GM21515 (cell line): ENCODE measurements at regions not wholly inside any gene's neighbourhood (a gene's known extent, or its start where the extent isn't known, plus 50 kb on each side); places are given as distances from the start of the nearest gene placed in this dataset.
"Not testable (repeated sequence)": the region's sequence is repeated elsewhere in the genome, so short reads cannot be mapped to it uniquely, and the experiment has no call there.

Experiments
- ATAC-seq: cut with Tn5 transposase; IDR thresholded peaks from one replicate; pipeline ENCODE4 v1.9.1; 2021; ENCODE audit not compliant: unreplicated experiment

DNA sequence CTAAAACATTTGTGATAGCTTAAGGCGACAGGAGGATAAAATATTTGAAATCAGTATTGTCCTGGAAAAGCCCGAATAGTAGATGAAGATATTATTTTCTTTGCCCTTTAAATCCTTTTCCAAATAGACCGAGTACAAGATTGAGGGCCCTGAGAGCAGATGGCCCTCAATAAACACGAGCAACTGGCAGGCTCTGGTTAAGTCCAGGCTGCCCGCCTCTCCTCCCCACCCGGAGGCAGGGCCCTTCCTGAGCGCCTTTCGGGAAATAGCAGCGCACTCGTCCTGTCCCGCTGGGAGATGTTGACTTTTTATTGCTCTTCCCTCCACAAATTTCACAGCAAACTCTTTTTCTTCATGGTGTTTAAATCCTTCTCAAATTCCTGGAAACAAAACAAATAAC is 50.8 kb upstream of the MAX start:
- ATAC-seq: no peak

DNA sequence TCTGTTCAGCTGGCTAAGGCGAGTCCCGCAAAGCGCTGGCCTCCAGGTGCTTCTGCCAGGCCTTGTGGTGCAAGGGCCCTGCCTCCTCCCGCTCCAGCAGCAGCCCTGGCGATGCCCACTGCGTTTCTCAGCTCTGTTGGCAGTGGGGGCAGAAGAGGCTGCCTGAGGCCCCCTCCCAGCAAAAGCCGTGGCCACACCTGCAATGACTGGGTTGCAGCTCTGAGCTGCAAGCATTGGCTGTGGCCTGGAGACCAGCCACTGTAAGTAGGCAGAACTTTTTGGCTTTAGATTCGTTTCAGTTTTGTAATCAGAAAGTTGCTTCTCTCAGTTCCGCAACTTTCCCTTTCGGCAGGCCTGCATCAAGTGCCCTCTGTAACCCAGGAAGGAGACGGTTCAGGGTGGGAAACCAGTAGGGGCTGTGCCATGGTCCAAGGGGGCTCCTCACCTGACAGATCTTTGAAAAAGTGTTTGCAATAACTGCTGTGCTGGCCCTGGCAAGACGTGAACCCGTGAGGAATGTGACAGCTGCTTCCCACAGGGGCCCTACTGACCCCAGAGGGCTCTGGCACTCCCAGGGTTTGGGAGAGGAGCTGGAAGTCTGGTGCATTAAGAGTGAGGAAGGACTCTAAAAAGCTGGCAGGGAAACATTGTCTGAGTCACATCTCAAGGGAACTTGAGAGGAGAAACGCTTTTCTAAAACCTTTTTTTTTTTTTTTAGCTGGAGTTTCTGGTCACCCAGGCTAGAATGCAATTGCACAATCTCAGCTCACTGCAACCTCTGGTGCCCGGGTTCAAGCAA is 54.5 kb upstream of the MAX start:
- peak; percentile 69 for ATAC-seq

DNA sequence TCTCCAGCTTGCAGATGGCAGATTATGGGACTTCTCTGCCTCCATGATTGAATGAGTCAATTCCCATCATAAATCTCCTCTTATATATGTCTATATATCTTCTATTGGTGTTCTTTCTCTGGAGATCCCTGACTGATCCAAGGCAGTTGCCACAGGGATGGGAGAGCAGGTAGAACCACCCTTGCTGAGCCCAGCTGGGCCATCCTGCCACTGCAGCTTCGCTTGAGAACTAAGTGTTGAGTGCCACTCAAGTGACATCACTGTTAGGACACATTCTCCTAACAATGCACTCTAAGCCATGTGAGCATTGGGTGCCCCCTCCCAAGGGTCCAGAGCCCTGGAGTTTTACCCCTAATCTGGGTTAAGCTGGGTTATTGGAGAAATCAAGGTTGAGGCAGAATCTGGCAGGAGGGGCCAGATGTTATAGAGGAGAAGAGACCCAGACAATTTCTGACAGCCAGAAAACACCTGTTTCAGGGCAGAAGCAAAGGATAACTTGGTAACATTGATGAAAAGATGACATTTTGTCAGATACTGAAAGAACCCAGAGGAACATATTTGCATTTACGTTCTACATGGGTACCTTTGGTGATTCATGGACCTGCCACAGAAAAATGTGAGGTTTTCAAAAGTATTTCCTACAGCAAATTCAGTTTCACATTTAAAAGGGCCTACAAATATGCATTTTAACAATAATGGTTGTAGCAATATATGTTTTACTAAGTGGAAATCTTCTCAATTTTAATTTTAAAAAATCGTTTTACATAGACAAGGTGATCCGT is 57.2 kb upstream of the MAX start:
- ATAC-seq: peak; percentile 60

DNA sequence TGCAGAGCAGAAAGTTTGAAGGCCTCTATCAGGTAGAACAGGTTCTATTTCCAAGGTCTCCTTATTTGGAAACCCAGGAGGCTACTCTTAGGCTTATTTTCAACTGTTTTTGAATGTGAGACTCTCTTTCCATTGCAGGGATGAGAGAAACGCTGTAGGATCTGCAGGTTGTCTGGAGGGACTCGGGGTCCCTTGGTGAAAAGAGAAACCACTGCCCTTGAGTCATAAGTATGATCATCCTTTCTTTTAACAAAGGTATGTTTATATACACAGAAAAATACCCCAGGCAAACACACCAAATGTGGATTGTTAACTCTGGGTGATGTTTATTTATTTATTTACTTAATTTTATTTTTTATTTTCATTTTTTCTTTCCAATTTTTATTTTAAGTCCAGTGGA is 57.8 kb upstream of the MAX start:
- ATAC-seq: no peak

DNA sequence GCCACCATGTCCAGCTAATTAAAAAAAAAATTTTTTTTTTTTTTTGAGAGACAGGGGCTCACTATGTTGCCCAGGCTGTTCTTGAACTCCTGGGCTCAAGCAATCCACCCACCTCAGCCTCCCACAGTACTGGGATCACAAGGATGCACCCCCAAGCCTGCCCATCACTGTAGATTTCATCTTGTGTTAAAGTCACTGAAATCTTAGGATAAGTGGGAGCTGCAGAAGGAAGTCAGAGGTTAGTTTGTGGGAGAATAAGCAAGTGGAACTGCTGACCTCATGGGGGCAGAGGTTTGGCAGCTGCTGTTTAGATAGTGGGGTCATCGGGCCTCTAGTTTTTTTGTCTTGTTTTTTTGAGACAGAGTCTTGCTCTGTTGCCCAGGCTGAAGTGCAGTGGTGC is 59.7 kb upstream of the MAX start:
- ATAC-seq: no peak

DNA sequence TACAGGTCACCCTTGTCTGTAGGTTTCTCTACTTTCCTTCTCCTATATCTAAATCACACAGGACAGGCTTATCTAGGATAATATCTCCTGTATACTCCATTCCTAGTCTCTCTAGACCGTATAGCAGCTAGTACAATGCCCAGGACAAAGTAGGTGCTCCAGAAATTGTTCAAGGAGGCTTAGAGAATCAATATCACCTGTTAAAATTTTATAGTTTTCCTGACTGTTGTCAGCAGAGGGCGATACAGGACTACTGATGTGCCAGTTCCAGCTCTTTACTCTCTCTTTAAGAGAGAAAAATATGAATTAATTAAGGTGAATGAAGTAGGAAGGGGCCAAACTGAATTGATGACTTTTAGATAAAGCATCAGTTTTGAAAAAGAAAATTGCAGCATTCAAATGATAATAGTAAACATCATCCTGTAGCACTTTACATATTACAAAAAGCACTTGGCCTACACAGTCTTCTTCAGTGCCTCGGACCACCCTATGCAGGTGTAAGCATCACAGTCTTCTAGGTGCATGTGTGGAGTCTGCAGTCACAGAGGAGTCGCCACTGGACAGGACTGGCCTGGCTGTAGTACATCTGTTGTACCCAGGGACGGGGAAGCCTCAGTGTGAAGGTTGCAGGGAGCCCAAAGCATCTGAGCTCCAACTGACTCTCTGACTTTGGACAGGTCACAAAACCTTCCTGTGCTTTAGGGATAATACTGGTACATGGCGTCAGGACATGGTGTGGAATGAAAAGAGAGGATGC is 61.9 kb upstream of the MAX start:
- no peak for ATAC-seq

DNA sequence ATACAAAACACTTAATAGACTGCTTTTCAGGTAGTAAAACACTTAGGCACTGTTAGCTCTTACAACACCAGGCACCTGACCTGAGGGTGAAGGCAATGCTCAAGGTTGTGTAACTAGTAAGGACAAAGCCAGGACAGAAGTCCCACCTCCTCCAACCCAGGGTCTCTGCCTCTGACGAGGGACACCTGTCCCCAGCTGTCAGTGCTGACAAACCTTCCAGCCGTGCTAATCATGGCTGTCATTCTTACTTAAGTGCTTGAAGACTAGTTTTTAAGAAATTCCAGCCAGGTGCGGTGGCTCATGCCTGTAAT is 62.5 kb upstream of the MAX start:
- no peak for ATAC-seq

DNA sequence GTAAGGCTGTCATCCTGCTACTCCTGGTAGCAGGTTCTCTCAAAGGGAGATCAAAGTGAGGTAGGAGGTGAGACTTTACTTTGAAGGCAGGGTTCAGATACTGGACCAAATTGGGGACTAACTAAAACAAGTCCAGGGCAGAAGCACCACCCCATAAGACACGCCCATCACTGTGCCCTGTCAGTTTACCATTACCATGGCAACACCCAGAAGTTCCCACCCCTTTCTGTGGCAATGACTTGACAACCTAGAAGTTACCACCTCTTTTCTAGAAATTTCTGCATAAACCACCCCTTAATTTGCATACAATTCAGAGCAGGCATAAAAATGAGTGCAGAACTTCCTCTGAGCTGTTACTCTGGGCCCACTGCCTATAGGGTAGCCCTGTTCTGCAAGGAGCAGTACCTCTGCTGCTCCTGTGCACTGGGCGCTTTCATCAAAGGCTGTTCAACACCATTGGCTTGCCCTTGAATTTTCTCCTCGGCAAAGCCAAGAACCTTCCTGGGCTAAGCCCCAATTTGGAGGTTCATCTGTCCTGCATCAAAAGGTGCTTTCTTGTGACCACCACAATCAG is 64.8 kb upstream of the MAX start:
- ATAC-seq: no peak

DNA sequence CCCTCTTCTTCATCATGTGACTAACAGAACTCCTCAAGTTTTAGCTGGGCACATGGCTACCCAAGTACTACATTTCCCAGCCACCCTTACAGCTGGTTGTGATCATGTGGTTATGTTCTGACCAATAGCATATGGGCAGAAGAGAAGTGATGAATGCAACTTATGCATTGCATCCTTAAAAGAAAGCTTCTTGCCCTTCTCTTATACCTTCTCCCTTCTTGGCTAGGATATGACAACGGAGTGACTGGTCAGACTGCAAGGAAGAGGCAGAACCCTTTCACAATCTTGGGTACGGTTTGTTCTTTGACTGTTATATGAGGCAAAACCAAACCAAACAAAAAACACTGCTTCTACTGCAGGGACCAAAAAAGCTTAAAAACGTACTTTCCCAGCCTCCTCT is 66.5 kb upstream of the MAX start:
- ATAC-seq: no peak

DNA sequence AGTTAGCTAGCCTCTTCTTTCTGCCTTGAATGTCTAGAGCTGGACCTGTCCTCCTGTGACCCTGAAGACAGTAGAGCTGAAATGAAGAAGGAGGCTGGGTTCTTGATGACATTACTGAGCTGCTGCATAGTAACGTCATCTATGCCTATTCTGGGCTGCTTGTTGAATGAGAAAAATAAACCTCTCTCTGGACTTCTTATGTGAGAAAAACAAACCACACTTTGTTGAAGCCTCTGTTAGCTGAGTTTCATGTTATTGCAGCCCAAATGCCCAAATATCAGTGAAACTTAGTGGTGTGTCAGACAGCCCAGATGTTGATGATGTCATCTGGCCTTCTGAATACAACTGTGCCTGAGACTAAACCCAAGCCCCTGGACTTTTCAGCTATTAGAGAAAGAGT is 67.0 kb upstream of the MAX start:
- peak; percentile 81 for ATAC-seq

DNA sequence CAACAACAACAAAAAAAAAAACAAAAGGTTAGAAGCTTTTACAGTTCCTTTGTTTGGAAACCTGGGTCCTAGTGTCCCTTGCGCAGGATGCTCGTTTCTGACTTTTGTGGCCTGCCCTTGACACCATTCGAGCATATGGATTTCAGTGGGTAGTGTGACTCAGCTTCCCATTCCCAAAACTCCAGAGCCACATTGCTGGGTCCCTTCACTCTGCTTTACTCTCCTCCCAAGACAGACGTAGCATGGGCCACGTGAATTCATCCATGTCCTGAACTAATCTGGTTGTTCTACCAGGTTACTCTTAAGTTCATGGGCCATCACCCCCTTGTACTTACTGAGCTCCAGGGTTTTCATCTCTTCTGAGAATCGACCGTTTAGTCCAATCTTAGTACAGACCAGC is 68.0 kb upstream of the MAX start:
- no peak for ATAC-seq

DNA sequence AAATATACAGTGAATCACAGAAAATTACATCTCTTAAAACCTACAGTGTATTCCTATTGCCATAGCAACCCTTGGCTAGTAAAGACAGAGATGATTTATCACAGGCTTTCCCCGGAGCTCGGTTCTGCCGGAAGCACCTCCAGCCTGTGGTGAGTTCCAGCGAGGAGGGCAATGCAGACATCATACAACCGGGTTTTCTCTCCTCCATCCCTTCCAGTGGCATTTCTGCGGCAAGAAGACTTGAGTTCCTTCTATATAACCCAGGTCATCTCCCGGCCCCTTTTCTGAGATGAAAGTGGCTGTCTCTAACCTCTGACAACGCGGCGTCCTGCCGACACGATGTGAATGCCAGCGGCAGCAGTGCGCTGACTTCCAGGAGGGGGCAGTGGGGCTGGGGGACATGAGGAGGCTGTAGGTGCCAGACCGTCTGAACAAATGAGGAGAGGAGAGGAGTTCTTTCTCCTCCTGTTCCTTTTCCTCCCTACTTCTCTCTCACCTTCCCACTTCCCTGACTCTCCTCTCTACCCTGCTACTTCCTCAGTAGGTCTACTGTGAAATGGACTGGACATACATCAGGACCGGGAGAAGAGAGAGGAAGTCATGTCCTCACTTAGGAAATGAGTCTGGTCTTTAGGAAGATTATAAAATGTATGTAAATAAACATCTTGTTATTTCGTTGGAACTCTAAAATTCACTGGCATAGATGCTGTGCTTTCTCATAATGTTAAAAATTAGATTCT is 68.6 kb upstream of the MAX start:
- ATAC-seq: no peak

DNA sequence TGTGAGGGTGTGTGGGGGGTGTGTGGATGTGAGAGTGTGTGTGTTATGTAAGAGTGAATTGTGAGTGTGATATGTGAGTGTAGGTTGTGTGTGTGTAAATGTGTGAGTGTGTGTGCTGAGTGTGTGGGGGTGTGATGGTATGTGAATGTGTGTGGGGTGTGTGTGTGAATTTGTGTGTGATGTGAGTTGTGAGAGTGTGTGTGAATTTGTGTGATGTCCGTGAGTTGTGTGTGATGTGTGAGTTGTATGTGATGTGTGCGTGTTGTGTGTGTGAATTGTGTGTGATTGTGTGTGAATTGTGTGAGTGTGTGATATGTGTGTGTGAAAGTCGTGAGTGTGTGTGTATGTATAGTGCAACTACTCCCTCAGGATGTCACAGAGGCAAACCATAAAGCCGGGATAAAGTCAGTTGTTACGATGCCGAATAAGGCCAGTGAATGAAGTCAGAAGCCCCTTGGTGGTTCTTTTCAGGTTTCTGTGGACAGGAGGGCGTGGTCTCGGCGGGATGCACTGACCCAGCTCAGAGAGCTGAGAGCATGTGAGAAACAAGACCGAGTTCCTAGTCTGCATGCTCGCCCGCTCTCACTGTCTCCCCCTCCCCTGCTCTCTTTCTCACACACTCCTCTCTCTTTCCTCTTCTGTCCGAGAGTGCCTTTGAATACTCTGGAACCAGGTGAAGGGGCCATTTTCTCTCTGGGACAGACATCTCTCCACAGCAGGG is 71.8 kb upstream of the MAX start:
- no peak for ATAC-seq

DNA sequence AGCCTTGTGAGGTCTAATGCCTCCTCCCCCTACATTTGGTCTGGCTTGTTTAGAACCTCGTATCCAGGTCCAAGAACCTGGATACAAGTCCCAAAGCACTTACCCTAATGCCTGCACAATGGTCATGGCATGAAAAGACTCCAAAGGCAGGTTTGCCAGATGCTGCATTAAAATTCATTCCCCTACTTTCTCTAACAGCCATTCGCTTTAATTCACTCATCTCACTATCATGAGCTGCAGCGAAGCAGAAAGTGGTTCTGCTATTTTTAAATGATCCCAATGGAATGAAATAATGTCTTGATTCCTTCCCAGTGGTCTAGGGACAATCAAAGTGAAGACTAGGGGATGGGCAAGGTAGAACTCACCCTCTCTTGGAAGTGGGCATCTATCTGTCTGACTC is 72.5 kb upstream of the MAX start:
- no peak for ATAC-seq

DNA sequence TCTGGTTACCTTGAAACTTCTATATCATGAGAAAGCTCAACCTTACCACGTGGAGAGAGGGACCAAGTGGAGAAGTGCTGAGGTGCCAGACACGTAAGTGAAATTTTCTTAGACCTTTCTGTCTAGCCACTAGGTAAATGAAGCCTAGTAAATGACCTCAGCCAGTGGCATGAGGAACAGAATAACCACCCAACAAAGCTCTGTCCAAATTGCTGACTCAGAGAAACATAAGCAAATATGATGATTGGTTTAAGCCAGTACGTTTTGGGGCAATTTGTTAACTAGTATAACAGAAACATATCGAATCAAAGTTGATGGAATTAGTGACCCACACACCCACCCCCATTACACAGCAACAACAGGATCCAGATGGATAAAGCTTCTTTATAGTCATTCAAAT is 75.2 kb upstream of the MAX start:
- no peak for ATAC-seq

DNA sequence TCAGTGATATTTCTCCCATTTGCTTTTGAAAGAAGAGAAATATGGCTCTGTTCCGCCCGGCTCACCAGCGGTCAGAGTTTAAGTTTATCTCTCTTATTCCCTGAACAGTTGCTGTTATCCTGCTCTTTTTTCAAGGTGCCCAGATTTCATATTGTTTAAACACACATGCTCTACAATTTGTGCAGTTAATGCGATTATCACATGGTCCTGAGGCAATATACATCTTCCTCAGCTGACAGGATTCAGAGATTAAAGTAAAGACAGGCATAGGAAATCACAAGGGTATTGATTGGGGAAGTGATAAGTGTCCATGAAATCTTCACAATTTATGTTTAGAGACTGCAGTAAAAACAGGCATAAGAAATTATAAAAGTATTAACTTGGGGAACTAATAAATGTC is 76.9 kb upstream of the MAX start:
- not testable (repeated sequence) for ATAC-seq

DNA sequence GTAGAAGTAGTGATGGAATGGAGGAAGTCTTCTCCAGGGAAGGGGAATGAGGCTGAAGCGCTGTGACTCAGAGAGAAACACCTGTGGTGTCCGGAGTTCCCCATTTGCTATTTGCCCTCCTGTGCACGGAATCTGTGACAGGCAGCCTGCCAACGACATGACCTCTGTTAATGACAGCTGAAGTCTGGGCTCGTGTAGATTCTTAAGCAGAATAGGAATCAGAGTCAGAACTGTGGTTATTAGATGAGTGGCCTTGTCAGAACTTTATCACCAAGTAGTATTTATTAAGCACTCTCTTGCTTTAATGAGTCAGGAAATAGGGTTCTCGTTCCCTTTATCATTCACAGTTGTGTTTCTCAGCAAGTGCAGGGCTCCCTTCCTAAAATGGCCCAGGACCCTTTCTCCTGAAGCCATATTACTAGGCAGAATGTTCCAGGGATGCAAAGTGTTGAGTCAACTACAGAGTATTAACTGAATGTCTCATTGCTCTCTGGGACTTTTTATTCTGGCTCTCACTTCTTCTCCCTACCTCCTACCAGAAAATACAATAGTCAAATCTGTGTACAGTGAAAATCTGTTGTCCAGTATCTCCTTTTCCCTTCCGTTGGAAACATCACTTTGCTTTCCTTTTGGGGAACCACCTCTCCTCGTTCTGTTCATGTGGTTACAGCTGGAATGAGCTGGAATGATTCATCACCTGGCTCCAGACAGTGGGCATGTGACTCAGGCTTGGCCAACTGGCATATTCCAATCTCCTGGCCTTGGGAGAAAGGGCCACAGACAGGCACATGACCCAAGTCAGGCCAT is 77.8 kb upstream of the MAX start:
- ATAC-seq: peak; percentile 81

DNA sequence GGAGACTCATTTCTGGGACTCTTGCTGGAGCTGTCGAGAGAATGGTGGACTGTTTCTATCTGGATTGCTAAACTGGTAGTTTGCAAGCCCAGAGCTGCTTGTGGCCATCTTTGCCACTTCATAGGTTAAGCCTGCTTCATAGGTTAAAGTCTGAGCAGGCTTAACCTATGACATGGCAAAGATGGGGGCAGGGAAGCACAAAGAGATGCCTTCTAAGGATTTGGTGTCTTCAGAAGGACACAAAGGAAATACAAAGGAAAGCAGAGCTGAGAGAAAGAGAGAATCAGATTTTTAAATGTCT is 78.4 kb upstream of the MAX start:
- ATAC-seq: no peak

DNA sequence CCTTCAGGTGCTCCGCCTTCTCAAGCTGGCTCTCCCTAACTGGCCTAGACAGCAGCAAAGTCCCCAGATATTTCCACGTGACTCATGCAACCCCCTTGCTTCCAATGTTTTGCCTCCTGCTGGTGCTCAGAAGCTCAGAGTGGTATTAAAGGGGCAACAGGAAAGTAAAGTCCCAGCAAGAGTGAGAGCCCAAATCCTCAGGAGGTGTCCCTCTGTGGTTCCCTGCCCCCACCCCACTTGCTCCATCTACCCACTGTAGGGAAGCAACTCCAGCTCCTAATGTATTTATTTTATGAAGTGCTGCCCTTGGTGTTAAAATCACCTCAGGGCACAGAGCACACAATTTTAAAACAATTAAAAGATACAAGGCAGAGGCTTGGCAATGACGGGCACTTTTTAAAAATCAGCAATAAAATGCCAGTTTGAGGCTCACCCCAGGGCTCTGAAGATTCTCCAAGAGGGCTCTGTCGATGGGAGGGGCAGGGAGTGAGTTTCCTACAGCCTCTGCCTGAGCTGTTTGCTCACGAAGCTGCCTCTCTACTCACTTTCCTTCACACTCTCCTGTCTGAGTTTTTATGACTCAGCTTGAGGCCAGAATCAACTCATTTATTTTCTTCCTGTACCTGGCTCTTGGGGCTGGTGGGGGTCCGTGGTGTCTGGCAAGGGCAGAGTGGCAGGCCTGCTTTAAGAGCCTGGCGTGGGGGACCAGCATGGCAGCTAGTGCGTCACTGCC is 81.9 kb upstream of the MAX start:
- no peak for ATAC-seq
